H1 (cell line): ENCODE measurements at regions not wholly inside any gene's neighbourhood (a gene's known extent, or its start where the extent isn't known, plus 50 kb on each side); places are given as distances from the start of the nearest gene placed in this dataset.

ENCODE experiments used
- ATF2 ChIP-seq: IDR thresholded peaks from 2 replicates; pipeline ENCODE4 v1.6.1; 2012; ENCODE audit warnings: low read length, inconsistent platforms
- CHD2 ChIP-seq: IDR thresholded peaks from 2 replicates; pipeline ENCODE4 v1.6.1; 2012; ENCODE audit warnings: low read length, improper control_type of control experiment
- CTBP2 ChIP-seq: IDR thresholded peaks from 2 replicates; pipeline ENCODE4 v1.7.0; 2011; ENCODE audit warnings: borderline replicate concordance, mild to moderate bottlenecking, moderate library complexity, mixed read lengths, low read length; ENCODE audit not compliant: insufficient read depth, insufficient read length
- HDAC6 ChIP-seq: IDR thresholded peaks from one replicate; pipeline ENCODE4 v1.7.1; 2012; ENCODE audit warnings: low read depth, mild to moderate bottlenecking, inconsistent platforms, low read length, moderate library complexity
- RXRA ChIP-seq: IDR thresholded peaks from 2 replicates; pipeline ENCODE4 v1.6.1; 2011; ENCODE audit warnings: low read depth, mild to moderate bottlenecking, low read length, moderate library complexity; ENCODE audit not compliant: insufficient read depth
- SIX5 ChIP-seq: IDR thresholded peaks from 2 replicates; pipeline ENCODE4 v1.6.1; 2011; ENCODE audit warnings: mild to moderate bottlenecking, low read depth, low read length
- TF ChIP-seq, protein P1 (sequence below): fragments of 300-600 bp; sonication (generic); IDR thresholded peaks from 2 replicates; pipeline ENCODE4 v1.7.1; 2012; ENCODE audit warnings: low read length, moderate library complexity, mild to moderate bottlenecking, inconsistent platforms; ENCODE audit not compliant: insufficient replicate concordance
- TF ChIP-seq, protein P2 (sequence below), 3 experiments: IDR thresholded peaks; 1 replicate in 2 of 3; 2 replicates in 1 of 3; pipeline versions ENCODE4 v1.5.1 to v1.6.1; 2011; ENCODE audit warnings: low read length in 3 of 3, mild to moderate bottlenecking in 3 of 3, inconsistent platforms in 2 of 3, low read depth in 1 of 3, moderate library complexity in 1 of 3; ENCODE audit not compliant: insufficient read depth in 1 of 3; ENCODE audit errors: control extremely low read depth in 1 of 3

- TF ChIP-seq, protein P1, sequence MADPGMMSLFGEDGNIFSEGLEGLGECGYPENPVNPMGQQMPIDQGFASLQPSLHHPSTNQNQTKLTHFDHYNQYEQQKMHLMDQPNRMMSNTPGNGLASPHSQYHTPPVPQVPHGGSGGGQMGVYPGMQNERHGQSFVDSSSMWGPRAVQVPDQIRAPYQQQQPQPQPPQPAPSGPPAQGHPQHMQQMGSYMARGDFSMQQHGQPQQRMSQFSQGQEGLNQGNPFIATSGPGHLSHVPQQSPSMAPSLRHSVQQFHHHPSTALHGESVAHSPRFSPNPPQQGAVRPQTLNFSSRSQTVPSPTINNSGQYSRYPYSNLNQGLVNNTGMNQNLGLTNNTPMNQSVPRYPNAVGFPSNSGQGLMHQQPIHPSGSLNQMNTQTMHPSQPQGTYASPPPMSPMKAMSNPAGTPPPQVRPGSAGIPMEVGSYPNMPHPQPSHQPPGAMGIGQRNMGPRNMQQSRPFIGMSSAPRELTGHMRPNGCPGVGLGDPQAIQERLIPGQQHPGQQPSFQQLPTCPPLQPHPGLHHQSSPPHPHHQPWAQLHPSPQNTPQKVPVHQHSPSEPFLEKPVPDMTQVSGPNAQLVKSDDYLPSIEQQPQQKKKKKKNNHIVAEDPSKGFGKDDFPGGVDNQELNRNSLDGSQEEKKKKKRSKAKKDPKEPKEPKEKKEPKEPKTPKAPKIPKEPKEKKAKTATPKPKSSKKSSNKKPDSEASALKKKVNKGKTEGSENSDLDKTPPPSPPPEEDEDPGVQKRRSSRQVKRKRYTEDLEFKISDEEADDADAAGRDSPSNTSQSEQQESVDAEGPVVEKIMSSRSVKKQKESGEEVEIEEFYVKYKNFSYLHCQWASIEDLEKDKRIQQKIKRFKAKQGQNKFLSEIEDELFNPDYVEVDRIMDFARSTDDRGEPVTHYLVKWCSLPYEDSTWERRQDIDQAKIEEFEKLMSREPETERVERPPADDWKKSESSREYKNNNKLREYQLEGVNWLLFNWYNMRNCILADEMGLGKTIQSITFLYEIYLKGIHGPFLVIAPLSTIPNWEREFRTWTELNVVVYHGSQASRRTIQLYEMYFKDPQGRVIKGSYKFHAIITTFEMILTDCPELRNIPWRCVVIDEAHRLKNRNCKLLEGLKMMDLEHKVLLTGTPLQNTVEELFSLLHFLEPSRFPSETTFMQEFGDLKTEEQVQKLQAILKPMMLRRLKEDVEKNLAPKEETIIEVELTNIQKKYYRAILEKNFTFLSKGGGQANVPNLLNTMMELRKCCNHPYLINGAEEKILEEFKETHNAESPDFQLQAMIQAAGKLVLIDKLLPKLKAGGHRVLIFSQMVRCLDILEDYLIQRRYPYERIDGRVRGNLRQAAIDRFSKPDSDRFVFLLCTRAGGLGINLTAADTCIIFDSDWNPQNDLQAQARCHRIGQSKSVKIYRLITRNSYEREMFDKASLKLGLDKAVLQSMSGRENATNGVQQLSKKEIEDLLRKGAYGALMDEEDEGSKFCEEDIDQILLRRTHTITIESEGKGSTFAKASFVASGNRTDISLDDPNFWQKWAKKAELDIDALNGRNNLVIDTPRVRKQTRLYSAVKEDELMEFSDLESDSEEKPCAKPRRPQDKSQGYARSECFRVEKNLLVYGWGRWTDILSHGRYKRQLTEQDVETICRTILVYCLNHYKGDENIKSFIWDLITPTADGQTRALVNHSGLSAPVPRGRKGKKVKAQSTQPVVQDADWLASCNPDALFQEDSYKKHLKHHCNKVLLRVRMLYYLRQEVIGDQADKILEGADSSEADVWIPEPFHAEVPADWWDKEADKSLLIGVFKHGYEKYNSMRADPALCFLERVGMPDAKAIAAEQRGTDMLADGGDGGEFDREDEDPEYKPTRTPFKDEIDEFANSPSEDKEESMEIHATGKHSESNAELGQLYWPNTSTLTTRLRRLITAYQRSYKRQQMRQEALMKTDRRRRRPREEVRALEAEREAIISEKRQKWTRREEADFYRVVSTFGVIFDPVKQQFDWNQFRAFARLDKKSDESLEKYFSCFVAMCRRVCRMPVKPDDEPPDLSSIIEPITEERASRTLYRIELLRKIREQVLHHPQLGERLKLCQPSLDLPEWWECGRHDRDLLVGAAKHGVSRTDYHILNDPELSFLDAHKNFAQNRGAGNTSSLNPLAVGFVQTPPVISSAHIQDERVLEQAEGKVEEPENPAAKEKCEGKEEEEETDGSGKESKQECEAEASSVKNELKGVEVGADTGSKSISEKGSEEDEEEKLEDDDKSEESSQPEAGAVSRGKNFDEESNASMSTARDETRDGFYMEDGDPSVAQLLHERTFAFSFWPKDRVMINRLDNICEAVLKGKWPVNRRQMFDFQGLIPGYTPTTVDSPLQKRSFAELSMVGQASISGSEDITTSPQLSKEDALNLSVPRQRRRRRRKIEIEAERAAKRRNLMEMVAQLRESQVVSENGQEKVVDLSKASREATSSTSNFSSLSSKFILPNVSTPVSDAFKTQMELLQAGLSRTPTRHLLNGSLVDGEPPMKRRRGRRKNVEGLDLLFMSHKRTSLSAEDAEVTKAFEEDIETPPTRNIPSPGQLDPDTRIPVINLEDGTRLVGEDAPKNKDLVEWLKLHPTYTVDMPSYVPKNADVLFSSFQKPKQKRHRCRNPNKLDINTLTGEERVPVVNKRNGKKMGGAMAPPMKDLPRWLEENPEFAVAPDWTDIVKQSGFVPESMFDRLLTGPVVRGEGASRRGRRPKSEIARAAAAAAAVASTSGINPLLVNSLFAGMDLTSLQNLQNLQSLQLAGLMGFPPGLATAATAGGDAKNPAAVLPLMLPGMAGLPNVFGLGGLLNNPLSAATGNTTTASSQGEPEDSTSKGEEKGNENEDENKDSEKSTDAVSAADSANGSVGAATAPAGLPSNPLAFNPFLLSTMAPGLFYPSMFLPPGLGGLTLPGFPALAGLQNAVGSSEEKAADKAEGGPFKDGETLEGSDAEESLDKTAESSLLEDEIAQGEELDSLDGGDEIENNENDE, result no peak
- TF ChIP-seq SIX5, result no peak
- TF ChIP-seq CTBP2, result no peak
- TF ChIP-seq HDAC6, result no peak
- no peak for TF ChIP-seq ATF2
- TF ChIP-seq CHD2, result no peak
- TF ChIP-seq, protein P2, sequence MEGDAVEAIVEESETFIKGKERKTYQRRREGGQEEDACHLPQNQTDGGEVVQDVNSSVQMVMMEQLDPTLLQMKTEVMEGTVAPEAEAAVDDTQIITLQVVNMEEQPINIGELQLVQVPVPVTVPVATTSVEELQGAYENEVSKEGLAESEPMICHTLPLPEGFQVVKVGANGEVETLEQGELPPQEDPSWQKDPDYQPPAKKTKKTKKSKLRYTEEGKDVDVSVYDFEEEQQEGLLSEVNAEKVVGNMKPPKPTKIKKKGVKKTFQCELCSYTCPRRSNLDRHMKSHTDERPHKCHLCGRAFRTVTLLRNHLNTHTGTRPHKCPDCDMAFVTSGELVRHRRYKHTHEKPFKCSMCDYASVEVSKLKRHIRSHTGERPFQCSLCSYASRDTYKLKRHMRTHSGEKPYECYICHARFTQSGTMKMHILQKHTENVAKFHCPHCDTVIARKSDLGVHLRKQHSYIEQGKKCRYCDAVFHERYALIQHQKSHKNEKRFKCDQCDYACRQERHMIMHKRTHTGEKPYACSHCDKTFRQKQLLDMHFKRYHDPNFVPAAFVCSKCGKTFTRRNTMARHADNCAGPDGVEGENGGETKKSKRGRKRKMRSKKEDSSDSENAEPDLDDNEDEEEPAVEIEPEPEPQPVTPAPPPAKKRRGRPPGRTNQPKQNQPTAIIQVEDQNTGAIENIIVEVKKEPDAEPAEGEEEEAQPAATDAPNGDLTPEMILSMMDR (IDR thresholded peaks at IDR 0.05; ENCODE audit: control extremely low read depth in 1 of 3, insufficient read depth in 1 of 3, low read depth in 1 of 3, low read length in 3 of 3), result no peak
- TF ChIP-seq RXRA, result no peak
These were observed 90.4 kb upstream of the TLL1 start (continued) for GRCh38 chr4:165782623-165783022.
